Hepatocyte (in vitro differentiated cells): ENCODE measurements at regions not wholly inside any gene's neighbourhood (a gene's known extent, or its start where the extent isn't known, plus 50 kb on each side); places are given as distances from the start of the nearest gene placed in this dataset.

ENCODE experiments used
- EZH2phosphoT487 ChIP-seq: fragments of 200-600 bp; sonication (generic); IDR thresholded peaks from one replicate; pipeline ENCODE4 v1.6.1; 2018; ENCODE audit warnings: antibody characterized with exemption, mild to moderate bottlenecking, low read depth, moderate library complexity; ENCODE audit not compliant: unreplicated experiment, severe bottlenecking
- TF ChIP-seq, protein P1 (sequence below): fragments of 200-600 bp; sonication (generic); IDR thresholded peaks from 2 replicates; pipeline ENCODE4 v1.5.1; 2016; ENCODE audit warnings: antibody characterized with exemption, mild to moderate bottlenecking; ENCODE audit not compliant: poor library complexity

DNA sequence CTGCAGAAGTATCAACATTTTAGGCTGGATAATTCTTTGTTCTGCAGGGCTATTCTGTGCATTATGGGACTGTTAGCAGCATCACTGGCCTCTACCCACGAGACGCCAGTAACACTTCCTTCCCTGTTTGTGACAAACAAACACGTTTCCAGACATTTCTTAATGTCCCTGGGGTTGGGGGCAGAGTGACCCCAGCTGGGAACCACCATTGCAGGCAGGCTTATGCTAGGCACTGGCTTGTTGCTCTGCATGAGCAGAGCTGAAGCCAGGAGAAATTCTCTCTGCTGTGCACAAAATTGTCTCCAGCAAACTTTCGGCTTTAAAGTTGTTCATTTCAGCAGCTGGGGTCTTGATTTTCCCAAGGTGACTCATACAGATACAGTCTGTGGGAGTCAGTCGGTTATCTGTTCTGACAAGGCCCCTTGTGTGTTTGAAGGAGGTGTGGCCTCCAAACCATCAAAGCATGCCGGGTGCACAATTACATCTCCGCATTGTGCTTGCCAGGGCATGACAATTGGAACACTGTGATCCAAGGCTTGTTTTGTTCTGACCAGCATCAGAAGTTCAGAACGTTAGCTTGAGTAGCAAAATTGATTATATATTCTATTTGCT, 156.4 kb upstream of the BOD1L1 start:
- TF ChIP-seq, protein P1, sequence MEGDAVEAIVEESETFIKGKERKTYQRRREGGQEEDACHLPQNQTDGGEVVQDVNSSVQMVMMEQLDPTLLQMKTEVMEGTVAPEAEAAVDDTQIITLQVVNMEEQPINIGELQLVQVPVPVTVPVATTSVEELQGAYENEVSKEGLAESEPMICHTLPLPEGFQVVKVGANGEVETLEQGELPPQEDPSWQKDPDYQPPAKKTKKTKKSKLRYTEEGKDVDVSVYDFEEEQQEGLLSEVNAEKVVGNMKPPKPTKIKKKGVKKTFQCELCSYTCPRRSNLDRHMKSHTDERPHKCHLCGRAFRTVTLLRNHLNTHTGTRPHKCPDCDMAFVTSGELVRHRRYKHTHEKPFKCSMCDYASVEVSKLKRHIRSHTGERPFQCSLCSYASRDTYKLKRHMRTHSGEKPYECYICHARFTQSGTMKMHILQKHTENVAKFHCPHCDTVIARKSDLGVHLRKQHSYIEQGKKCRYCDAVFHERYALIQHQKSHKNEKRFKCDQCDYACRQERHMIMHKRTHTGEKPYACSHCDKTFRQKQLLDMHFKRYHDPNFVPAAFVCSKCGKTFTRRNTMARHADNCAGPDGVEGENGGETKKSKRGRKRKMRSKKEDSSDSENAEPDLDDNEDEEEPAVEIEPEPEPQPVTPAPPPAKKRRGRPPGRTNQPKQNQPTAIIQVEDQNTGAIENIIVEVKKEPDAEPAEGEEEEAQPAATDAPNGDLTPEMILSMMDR, result no peak
- TF ChIP-seq EZH2phosphoT487, result no peak
